GM23338 (cell line): ENCODE measurements at regions not wholly inside any gene's neighbourhood (a gene's known extent, or its start where the extent isn't known, plus 50 kb on each side); places are given as distances from the start of the nearest gene placed in this dataset.

Experiments used
- ATAC-seq: fragments of 200-7000 bp; cut with Tn5 transposase; 3 replicates; pipeline ENCODE4 v1.9.1; 2020
- DNase-seq: peaks from one replicate; pipeline ENCODE4 v3.0.0-alpha.2; 2015; ENCODE audit warnings: low spot score
- H2AFZ ChIP-seq: fragments of 200-600 bp; sonication (generic); 2 replicates; pipeline ENCODE4 v1.8.0; 2016; ENCODE audit warnings: antibody characterized with exemption, mild to moderate bottlenecking, moderate library complexity
- H3F3A ChIP-seq: fragments of 200-600 bp; sonication (generic); replicated peaks from 2 replicates; pipeline ENCODE4 v1.8.0; 2017; ENCODE audit warnings: antibody characterized with exemption, mixed run types, low read depth
- H3K27ac ChIP-seq: fragments of 200-600 bp; sonication (generic); 2 replicates; pipeline ENCODE4 v1.6.1; 2016; ENCODE audit warnings: low read depth
- H3K27me3 ChIP-seq: fragments of 200-600 bp; sonication (generic); 2 replicates; pipeline ENCODE4 v1.8.0; 2016; ENCODE audit warnings: mild to moderate bottlenecking, mixed run types, moderate library complexity; ENCODE audit not compliant: insufficient read depth
- H3K36me3 ChIP-seq: fragments of 200-600 bp; sonication (generic); 2 replicates; pipeline ENCODE4 v1.8.0; 2016; ENCODE audit warnings: mild to moderate bottlenecking; ENCODE audit not compliant: insufficient read depth
- H3K4me1 ChIP-seq: fragments of 200-600 bp; sonication (generic); 2 replicates; pipeline ENCODE4 v1.8.0; 2016; ENCODE audit warnings: mild to moderate bottlenecking, moderate library complexity; ENCODE audit not compliant: insufficient read depth
- H3K4me2 ChIP-seq: fragments of 200-600 bp; sonication (generic); 2 replicates; pipeline ENCODE4 v1.7.1; 2017; ENCODE audit warnings: mixed run types
- H3K4me3 ChIP-seq: fragments of 200-600 bp; sonication (generic); 2 replicates; pipeline ENCODE4 v1.6.1; 2016; ENCODE audit warnings: mixed run types
- H3K79me2 ChIP-seq: fragments of 200-600 bp; sonication (generic); replicated peaks from 2 replicates; pipeline ENCODE4 v1.8.0; 2017; ENCODE audit warnings: mild to moderate bottlenecking; ENCODE audit not compliant: insufficient read depth
- H3K9me2 ChIP-seq: fragments of 200-600 bp; sonication (generic); 2 replicates; pipeline ENCODE4 v1.8.0; 2017; ENCODE audit not compliant: insufficient read depth
- H4K20me1 ChIP-seq: fragments of 200-600 bp; sonication (generic); replicated peaks from 2 replicates; pipeline ENCODE4 v1.8.0; 2017; ENCODE audit warnings: mild to moderate bottlenecking; ENCODE audit not compliant: insufficient read depth
- H3K27ac Mint-ChIP-seq: 2 replicates; pipeline ENCODE4 v1.8.0; 2020; ENCODE audit warnings: inconsistent platforms, mild to moderate bottlenecking, moderate library complexity, mixed read lengths
- H3K27me3 Mint-ChIP-seq: 3 replicates; pipeline ENCODE4 v1.8.0; 2022; ENCODE audit warnings: low read depth, mild to moderate bottlenecking, moderate library complexity, mixed read lengths, inconsistent platforms; ENCODE audit not compliant: insufficient read depth, poor library complexity
- H3K36me3 Mint-ChIP-seq: 3 replicates; pipeline ENCODE4 v1.8.0; 2021; ENCODE audit warnings: low read depth, mild to moderate bottlenecking, inconsistent platforms, moderate library complexity, mixed read lengths
- H3K4me1 Mint-ChIP-seq: 3 replicates; pipeline ENCODE4 v1.8.0; 2020; ENCODE audit warnings: mild to moderate bottlenecking, inconsistent platforms, mixed read lengths
- H3K4me3 Mint-ChIP-seq: 3 replicates; pipeline ENCODE4 v1.8.0; 2021; ENCODE audit warnings: moderate library complexity, mild to moderate bottlenecking, inconsistent platforms, mixed read lengths
- H3K9me3 Mint-ChIP-seq: 3 replicates; pipeline ENCODE4 v1.8.0; 2020; ENCODE audit warnings: moderate library complexity, mild to moderate bottlenecking, inconsistent platforms, mixed read lengths
- CREB1 ChIP-seq: fragments of 250-450 bp; sonication (Bioruptor Pico); IDR thresholded peaks from 2 replicates; pipeline ENCODE4 v1.5.0; 2020; ENCODE audit warnings: low read depth, mild to moderate bottlenecking, moderate library complexity
- CTCF ChIP-seq, 2 experiments: fragments of 200-600 bp in 1 of 2; sonication (generic) in 1 of 2; conservative IDR thresholded peaks; 2 replicates each; pipeline versions ENCODE4 v1.5.1 to v1.6.1; 2016 to 2017; ENCODE audit warnings: antibody characterized with exemption in 2 of 2, low read depth in 2 of 2, mild to moderate bottlenecking in 2 of 2, moderate library complexity in 1 of 2
- ETS1 ChIP-seq: IDR thresholded peaks from 2 replicates; pipeline ENCODE4 v1.6.1; 2016; ENCODE audit warnings: antibody characterized with exemption
- EZH2 ChIP-seq: fragments of 200-600 bp; sonication (generic); IDR thresholded peaks from one replicate; pipeline ENCODE4 v1.8.0; 2017; ENCODE audit warnings: antibody characterized with exemption, mild to moderate bottlenecking, low read depth; ENCODE audit not compliant: unreplicated experiment
- NANOG ChIP-seq: IDR thresholded peaks from 2 replicates; pipeline ENCODE4 v1.6.1; 2016; ENCODE audit warnings: antibody characterized with exemption, borderline replicate concordance
- POLR2AphosphoS5 ChIP-seq: IDR thresholded peaks from 2 replicates; pipeline ENCODE4 v1.6.1; 2016; ENCODE audit warnings: antibody characterized with exemption, low read depth
- ZNF331 ChIP-seq: fragments of 250-450 bp; sonication (Bioruptor Pico); IDR thresholded peaks from 2 replicates; pipeline ENCODE4 v1.5.0; 2020; ENCODE audit warnings: low read depth, mild to moderate bottlenecking, moderate library complexity
- TF ChIP-seq, protein P1 (sequence below): IDR thresholded peaks from one replicate; pipeline ENCODE4 v1.6.1; 2018; ENCODE audit warnings: antibody characterized with exemption; ENCODE audit not compliant: unreplicated experiment

GRCh38 chr4:123867910-123868587 lies 471.5 kb downstream of the SPRY1 start:
- no peak overlapping the region for H3K27ac ChIP-seq
- peaks cover 9% of the 10 kb centered on the region; the same call in 2 of the 3 replicates for H3K4me1 Mint-ChIP-seq
- no peaks in the 10 kb centered on the region for H3F3A ChIP-seq
- H3K36me3 Mint-ChIP-seq = peaks cover 2% of the 10 kb centered on the region; the same call in 1 of the 3 replicates
- no peaks in the 10 kb centered on the region for H3K79me2 ChIP-seq
- H3K27me3 Mint-ChIP-seq = no peaks in the 10 kb centered on the region
- H3K4me1 ChIP-seq = no peaks in the 10 kb centered on the region
- peaks cover 19% of the 10 kb centered on the region for H3K9me2 ChIP-seq
- TF ChIP-seq EZH2 (no peak), NANOG (no peak), CREB1 (no peak), POLR2AphosphoS5 (no peak), CTCF (conservative IDR thresholded peaks at IDR 0.05; ENCODE audit: low read depth in 2 of 2) (no peak), ETS1 (no peak), ZNF331 (no peak)
- TF ChIP-seq, protein P1, sequence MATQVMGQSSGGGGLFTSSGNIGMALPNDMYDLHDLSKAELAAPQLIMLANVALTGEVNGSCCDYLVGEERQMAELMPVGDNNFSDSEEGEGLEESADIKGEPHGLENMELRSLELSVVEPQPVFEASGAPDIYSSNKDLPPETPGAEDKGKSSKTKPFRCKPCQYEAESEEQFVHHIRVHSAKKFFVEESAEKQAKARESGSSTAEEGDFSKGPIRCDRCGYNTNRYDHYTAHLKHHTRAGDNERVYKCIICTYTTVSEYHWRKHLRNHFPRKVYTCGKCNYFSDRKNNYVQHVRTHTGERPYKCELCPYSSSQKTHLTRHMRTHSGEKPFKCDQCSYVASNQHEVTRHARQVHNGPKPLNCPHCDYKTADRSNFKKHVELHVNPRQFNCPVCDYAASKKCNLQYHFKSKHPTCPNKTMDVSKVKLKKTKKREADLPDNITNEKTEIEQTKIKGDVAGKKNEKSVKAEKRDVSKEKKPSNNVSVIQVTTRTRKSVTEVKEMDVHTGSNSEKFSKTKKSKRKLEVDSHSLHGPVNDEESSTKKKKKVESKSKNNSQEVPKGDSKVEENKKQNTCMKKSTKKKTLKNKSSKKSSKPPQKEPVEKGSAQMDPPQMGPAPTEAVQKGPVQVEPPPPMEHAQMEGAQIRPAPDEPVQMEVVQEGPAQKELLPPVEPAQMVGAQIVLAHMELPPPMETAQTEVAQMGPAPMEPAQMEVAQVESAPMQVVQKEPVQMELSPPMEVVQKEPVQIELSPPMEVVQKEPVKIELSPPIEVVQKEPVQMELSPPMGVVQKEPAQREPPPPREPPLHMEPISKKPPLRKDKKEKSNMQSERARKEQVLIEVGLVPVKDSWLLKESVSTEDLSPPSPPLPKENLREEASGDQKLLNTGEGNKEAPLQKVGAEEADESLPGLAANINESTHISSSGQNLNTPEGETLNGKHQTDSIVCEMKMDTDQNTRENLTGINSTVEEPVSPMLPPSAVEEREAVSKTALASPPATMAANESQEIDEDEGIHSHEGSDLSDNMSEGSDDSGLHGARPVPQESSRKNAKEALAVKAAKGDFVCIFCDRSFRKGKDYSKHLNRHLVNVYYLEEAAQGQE = no peak
- no peak overlapping the region for H3K4me2 ChIP-seq
- peaks cover 7% of the 10 kb centered on the region; the same call in 2 of the 3 replicates for H3K9me3 Mint-ChIP-seq
- no peaks in the 10 kb centered on the region for H4K20me1 ChIP-seq
- no peak overlapping the region for H3K4me3 ChIP-seq
- H3K27ac Mint-ChIP-seq = no peak overlapping the region
- no peak for DNase-seq
- H3K27me3 ChIP-seq = no peaks in the 10 kb centered on the region
- no peak overlapping the region for H3K4me3 Mint-ChIP-seq
- no peaks in the 10 kb centered on the region; the same call in 1 of the 2 replicates for H3K36me3 ChIP-seq
- no peak for ATAC-seq
- no peak overlapping the region for H2AFZ ChIP-seq
